Panc1 (cell line): ENCODE measurements at regions not wholly inside any gene's neighbourhood (a gene's known extent, or its start where the extent isn't known, plus 50 kb on each side); places are given as distances from the start of the nearest gene placed in this dataset.

Experiments
- ATAC-seq: fragments of 200-7000 bp; cut with Tn5 transposase; 2 replicates; pipeline ENCODE4 v1.9.1; 2020; ENCODE audit warnings: mild to moderate bottlenecking, moderate library complexity
- BruUV-seq: library from RNA; stranded (reverse); fragments of 400-500 nt; replicated peaks from 2 replicates; lab custom pipeline; 2021; lab: Mats Ljungman, UMichigan
- CTCF ChIA-PET: fragments of 300-600 bp; sonication (Branson Sonifier 250); formaldehyde crosslinking; loops from one replicate; lab custom pipeline; 2022; ENCODE audit warnings: antibody characterized with exemption; lab: Charles Lee
- POLR2A ChIA-PET: fragments of 300-600 bp; sonication (Branson Sonifier 250); formaldehyde crosslinking; loops from one replicate; lab custom pipeline; 2022; ENCODE audit warnings: antibody characterized with exemption; lab: Charles Lee
- DNase-seq: peaks from one replicate; pipeline ENCODE4 v3.0.0-alpha.2; 2010; ENCODE audit warnings: low read depth, low spot score
- H3K27ac ChIP-seq: 2 replicates; pipeline ENCODE4 v1.5.1; 2011; ENCODE audit warnings: mild to moderate bottlenecking, low read length, inconsistent platforms
- H3K27me3 ChIP-seq: fragments of 200-500 bp; sonication (Bioruptor generic); 2 replicates; pipeline ENCODE4 v1.6.0; 2014; ENCODE audit warnings: low read length, inconsistent platforms; ENCODE audit not compliant: control insufficient read depth, insufficient read depth
- H3K36me3 ChIP-seq: fragments of 200-500 bp; sonication (Bioruptor generic); 2 replicates; pipeline ENCODE4 v1.5.1; 2014; ENCODE audit warnings: inconsistent platforms, mild to moderate bottlenecking, low read length, moderate library complexity; ENCODE audit not compliant: control insufficient read depth, insufficient read depth
- H3K4me1 ChIP-seq: 2 replicates; pipeline ENCODE4 v1.5.1; 2011; ENCODE audit warnings: inconsistent platforms, mild to moderate bottlenecking, low read length, moderate library complexity; ENCODE audit not compliant: control insufficient read depth, insufficient read depth
- H3K4me3 ChIP-seq, 2 experiments: 2 replicates each; pipeline ENCODE4 v1.5.1; 2011 to 2012; ENCODE audit warnings: low read depth in 2 of 2, low read length in 2 of 2, mild to moderate bottlenecking in 2 of 2, inconsistent platforms in 1 of 2, moderate library complexity in 1 of 2
- H3K9me3 ChIP-seq: fragments of 200-500 bp; sonication (Bioruptor generic); 2 replicates; pipeline ENCODE4 v1.5.1; 2014; ENCODE audit warnings: low read depth, mild to moderate bottlenecking, inconsistent platforms, low read length, moderate library complexity; ENCODE audit not compliant: control insufficient read depth, insufficient read depth
- POLR2AphosphoS5 ChIP-seq: IDR thresholded peaks from 2 replicates; pipeline ENCODE4 v1.6.1; 2012; ENCODE audit warnings: mild to moderate bottlenecking, low read depth, low read length, moderate library complexity
- REST ChIP-seq, 2 experiments: IDR thresholded peaks; 2 replicates each; pipeline ENCODE4 v1.6.1; 2011 to 2012; ENCODE audit warnings: low read depth in 2 of 2, control low read depth in 1 of 2, low read length in 1 of 2, mild to moderate bottlenecking in 1 of 2, moderate library complexity in 1 of 2; ENCODE audit not compliant: insufficient read depth in 1 of 2
- SIN3A ChIP-seq: IDR thresholded peaks from 2 replicates; pipeline ENCODE4 v1.6.1; 2012; ENCODE audit warnings: low read depth, mild to moderate bottlenecking, low read length, moderate library complexity, borderline replicate concordance; ENCODE audit not compliant: insufficient read depth
- TCF7L2 ChIP-seq: IDR thresholded peaks from 2 replicates; pipeline ENCODE4 v1.6.1; 2011; ENCODE audit warnings: mild to moderate bottlenecking, low read depth, low read length, inconsistent platforms
- in situ Hi-C: cut with HindIII; loops from 2 replicates; pipeline ENCODE4 v1.10.0; 2016; ENCODE audit warnings: low sequenced_read_pairs, low pct_unique_long_range_greater_than_20kb
- intact Hi-C: fragments of 100-400 bp; cut with micrococcal nuclease; formaldehyde crosslinking; loops from one replicate; pipeline ENCODE4 v1.10.0; 2022; ENCODE audit not compliant: unreplicated experiment
- TF ChIP-seq, protein P1 (sequence below): fragments of 450-650 bp; IDR thresholded peaks from 2 replicates; pipeline ENCODE4 v1.5.1; 2017; ENCODE audit warnings: mild to moderate bottlenecking

DNA sequence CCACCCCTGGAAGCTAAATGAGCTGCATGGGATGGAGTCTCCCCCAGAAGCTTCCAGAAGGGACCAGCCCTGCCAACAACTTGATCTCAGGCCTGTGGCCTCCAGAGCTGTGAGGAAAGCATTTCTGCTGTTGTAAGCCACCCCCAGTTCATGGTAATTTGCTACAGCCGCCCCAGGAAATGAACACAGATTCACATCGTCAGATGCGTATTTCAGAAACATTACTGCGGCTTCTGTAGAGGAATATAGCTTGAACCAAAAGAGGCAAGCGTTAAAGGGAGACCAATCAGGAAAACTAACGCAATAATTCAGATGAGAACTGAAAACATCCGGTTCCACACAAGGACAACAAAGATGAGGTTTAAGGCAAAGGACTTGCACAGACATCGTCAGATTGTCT is 128.4 kb upstream of the TBL1X start:
- H3K36me3 ChIP-seq = no peaks in the 10 kb centered on the region
- POLR2A ChIA-PET = no interaction called here
- H3K4me1 ChIP-seq = peaks cover 1% of the 10 kb centered on the region
- in situ Hi-C loops (no loop called here), intact Hi-C loops (no loop called here)
- no peaks in the 10 kb centered on the region for H3K27me3 ChIP-seq
- DNase-seq = no peak
- H3K4me3 ChIP-seq = no peak overlapping the region
- no peak for ATAC-seq
- TF ChIP-seq POLR2AphosphoS5 = no peak
- TF ChIP-seq, protein P1, sequence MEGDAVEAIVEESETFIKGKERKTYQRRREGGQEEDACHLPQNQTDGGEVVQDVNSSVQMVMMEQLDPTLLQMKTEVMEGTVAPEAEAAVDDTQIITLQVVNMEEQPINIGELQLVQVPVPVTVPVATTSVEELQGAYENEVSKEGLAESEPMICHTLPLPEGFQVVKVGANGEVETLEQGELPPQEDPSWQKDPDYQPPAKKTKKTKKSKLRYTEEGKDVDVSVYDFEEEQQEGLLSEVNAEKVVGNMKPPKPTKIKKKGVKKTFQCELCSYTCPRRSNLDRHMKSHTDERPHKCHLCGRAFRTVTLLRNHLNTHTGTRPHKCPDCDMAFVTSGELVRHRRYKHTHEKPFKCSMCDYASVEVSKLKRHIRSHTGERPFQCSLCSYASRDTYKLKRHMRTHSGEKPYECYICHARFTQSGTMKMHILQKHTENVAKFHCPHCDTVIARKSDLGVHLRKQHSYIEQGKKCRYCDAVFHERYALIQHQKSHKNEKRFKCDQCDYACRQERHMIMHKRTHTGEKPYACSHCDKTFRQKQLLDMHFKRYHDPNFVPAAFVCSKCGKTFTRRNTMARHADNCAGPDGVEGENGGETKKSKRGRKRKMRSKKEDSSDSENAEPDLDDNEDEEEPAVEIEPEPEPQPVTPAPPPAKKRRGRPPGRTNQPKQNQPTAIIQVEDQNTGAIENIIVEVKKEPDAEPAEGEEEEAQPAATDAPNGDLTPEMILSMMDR = no peak
- no TSS peak for BruUV-seq
- no peaks in the 10 kb centered on the region for H3K9me3 ChIP-seq
- no peak overlapping the region for H3K27ac ChIP-seq
- CTCF ChIA-PET = no interaction called here

DNA sequence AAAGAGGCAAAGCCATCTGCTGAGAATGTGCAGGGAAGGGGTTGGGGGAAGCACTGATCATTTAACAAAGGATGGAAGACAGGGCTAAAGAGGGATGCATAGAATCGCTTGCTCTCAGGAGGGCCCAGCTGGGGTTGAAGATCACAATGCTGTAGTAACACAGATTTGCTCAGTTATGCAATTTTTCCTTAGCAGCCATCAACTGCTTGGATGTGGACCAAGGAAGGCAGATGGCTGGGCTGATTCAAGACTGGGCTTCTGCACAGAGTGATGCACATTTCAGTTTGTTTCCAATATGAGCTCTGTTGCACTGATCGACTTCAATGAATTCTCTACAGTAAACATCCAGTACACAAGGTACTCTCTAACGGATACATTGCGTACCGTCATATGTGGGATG is 127.8 kb upstream of the TBL1X start:
- intact Hi-C loops (no loop called here), in situ Hi-C loops (no loop called here)
- H3K4me3 ChIP-seq = no peak overlapping the region
- H3K36me3 ChIP-seq = no peaks in the 10 kb centered on the region
- ATAC-seq (no peak), DNase-seq (no peak)
- H3K27me3 ChIP-seq = no peaks in the 10 kb centered on the region
- H3K4me1 ChIP-seq = peaks cover 4% of the 10 kb centered on the region
- POLR2A ChIA-PET = no interaction called here
- H3K27ac ChIP-seq = no peak overlapping the region
- TF ChIP-seq TCF7L2 (no peak), POLR2AphosphoS5 (no peak)
- no TSS peak for BruUV-seq
- CTCF ChIA-PET = no interaction called here
- no peaks in the 10 kb centered on the region for H3K9me3 ChIP-seq

DNA sequence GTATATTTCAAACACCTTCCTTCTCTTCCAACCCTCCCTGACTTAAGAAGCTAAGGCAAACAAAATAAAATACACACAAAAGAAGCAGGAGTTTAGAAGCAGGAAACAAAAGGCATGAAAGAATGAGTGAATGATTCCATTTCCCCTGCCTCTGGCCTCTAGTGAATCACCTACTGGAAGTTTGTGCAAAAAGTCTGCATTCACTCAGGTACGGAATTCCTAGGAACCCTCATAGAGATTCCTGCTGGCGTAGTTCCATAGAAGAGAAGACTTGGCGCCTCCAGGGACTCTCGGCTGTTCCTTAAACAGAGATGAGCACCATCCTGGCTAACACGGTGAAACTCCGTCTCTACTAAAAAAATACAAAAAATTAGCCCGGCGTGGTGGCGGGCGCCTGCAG is 125.9 kb upstream of the TBL1X start:
- Histone ChIP-seq H3K4me3 (no peak overlapping the region), H3K4me1 (peaks cover 4% of the 10 kb centered on the region), H3K27me3 (no peaks in the 10 kb centered on the region), H3K36me3 (no peaks in the 10 kb centered on the region), H3K9me3 (no peaks in the 10 kb centered on the region), H3K27ac (no peak overlapping the region)
- no peak for ATAC-seq
- ChIA-PET CTCF (no interaction called here), POLR2A (no interaction called here)
- in situ Hi-C loops = no loop called here
- TF ChIP-seq, protein P1 = no peak
- TF ChIP-seq TCF7L2 = no peak
- no peak for TF ChIP-seq SIN3A
- TF ChIP-seq REST (IDR thresholded peaks at IDR 0.05; ENCODE audit: insufficient read depth in 1 of 2, low read depth in 2 of 2, low read length in 1 of 2) = no peak
- no peak for TF ChIP-seq POLR2AphosphoS5
- intact Hi-C loops = no loop called here
- DNase-seq = no peak
- no TSS peak for BruUV-seq
